Psoas muscle (tissue), 7 donors: ENCODE measurements at regions not wholly inside any gene's neighbourhood (a gene's known extent, or its start where the extent isn't known, plus 50 kb on each side); places are given as distances from the start of the nearest gene placed in this dataset.

Source experiments
- ATAC-seq, 4 donors: fragments of 200-7000 bp; cut with Tn5 transposase; one replicate each; pipeline ENCODE4 v1.9.1; 2020; ENCODE audit warnings: moderate library complexity in 3 of 4, mild to moderate bottlenecking in 2 of 4
- DNase-seq, 2 donors: peaks; one replicate each; pipeline ENCODE4 v3.0.0-alpha.2; 2020
- H3K27ac ChIP-seq: fragments of 200-600 bp; one replicate; pipeline ENCODE4 v1.8.0; 2022
- H3K27me3 ChIP-seq, 3 donors: fragments of 200-600 bp in 1 of 3; one replicate each; pipeline versions ENCODE4 v1.6.1 to v1.8.0; 2013 to 2022; ENCODE audit warnings: low read length in 2 of 3, mild to moderate bottlenecking in 2 of 3, moderate library complexity in 1 of 3; ENCODE audit not compliant: insufficient read depth in 3 of 3
- H3K36me3 ChIP-seq, 2 donors: fragments of 200-600 bp in 1 of 2; one replicate each; pipeline versions ENCODE4 v1.6.1 to v1.8.0; 2013 to 2022; ENCODE audit warnings: low read depth in 1 of 2, mild to moderate bottlenecking in 1 of 2, moderate library complexity in 1 of 2; ENCODE audit not compliant: insufficient read depth in 1 of 2
- H3K4me1 ChIP-seq: fragments of 200-600 bp; one replicate; pipeline ENCODE4 v1.8.0; 2022
- H3K4me3 ChIP-seq: fragments of 200-600 bp; one replicate; pipeline ENCODE4 v1.8.0; 2022; ENCODE audit warnings: mild to moderate bottlenecking
- H3K9me3 ChIP-seq: fragments of 200-600 bp; one replicate; pipeline ENCODE4 v1.8.0; 2022
- WGBS, 3 donors: extraction: QIAGEN DNeasy Blood & Tissue Kit; methylation state at CpG; one replicate each; pipeline versions ENCODE4 v1.1.6 to v1.1.7; 2013; 5-methylcytosine and 5-hydroxymethylcytosine counted together
- intact Hi-C, 2 donors: fragments of 100-400 bp; cut with DNase I; formaldehyde crosslinking; loops; one replicate each; pipeline versions ENCODE4 v1.11.0 to v1.14.2; 2022
- TF ChIP-seq, protein P1 (sequence below): fragments of 200-600 bp; IDR thresholded peaks from one replicate; pipeline ENCODE4 v1.8.0; 2022; ENCODE audit warnings: antibody characterized with exemption
- donor health status: healthy with polysubstance abuse.
- donor health status: DM: no; HTN: no; CAD: no; lungs with moderate emphysema.
- donor health status: Bipolar disorder and iron deficiency.
- donor health status: healthy.
- donor health status: DM: yes; HTN: yes; CAD: no.
- donor health status: DM: no; HTN: no; CAD: no.
- donor health status: DM: yes; HTN: yes; CAD: no.

- no peaks in the 10 kb centered on the region for H3K36me3 ChIP-seq
- no peaks in the 10 kb centered on the region for H3K9me3 ChIP-seq
- no peak overlapping the region for H3K27ac ChIP-seq
- H3K27me3 ChIP-seq: no peaks in the 10 kb centered on the region
- no peak overlapping the region for H3K4me3 ChIP-seq
- DNase-seq (no peak), ATAC-seq (no peak)
- TF ChIP-seq, protein P1, sequence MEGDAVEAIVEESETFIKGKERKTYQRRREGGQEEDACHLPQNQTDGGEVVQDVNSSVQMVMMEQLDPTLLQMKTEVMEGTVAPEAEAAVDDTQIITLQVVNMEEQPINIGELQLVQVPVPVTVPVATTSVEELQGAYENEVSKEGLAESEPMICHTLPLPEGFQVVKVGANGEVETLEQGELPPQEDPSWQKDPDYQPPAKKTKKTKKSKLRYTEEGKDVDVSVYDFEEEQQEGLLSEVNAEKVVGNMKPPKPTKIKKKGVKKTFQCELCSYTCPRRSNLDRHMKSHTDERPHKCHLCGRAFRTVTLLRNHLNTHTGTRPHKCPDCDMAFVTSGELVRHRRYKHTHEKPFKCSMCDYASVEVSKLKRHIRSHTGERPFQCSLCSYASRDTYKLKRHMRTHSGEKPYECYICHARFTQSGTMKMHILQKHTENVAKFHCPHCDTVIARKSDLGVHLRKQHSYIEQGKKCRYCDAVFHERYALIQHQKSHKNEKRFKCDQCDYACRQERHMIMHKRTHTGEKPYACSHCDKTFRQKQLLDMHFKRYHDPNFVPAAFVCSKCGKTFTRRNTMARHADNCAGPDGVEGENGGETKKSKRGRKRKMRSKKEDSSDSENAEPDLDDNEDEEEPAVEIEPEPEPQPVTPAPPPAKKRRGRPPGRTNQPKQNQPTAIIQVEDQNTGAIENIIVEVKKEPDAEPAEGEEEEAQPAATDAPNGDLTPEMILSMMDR: no peak
- intact Hi-C loops: no loop called here
- WGBS, 3 donors: 84 to 91% (median 88%) methylated on average over 5 of the region's 5 CpGs
- H3K4me1 ChIP-seq: no peaks in the 10 kb centered on the region
Observed at GRCh38 chr6:139638179-139638941, 263.9 kb upstream of the CITED2 start.

DNA sequence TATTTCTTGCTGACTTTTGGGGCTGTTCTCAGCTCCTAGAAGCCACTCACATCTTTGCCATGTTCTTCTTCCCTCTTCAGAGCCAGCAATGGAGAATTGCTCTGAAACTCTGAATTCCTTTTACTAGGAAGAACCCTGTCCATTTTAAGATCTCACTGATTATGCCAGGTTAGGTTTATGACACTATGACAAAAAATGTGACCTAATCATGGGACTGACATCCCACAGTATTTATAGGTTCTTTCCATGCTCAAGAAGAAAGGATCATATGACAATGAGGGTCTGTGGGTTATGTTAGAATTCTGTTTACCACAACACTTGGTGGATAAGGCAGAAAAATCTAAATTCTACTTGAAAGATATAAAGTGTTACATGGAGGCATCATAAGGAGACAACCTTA lies 263.3 kb upstream of the CITED2 start:
- ATAC-seq: no peak
- Histone ChIP-seq H3K27me3 (no peaks in the 10 kb centered on the region), H3K4me1 (no peaks in the 10 kb centered on the region), H3K9me3 (no peaks in the 10 kb centered on the region), H3K27ac (no peak overlapping the region), H3K36me3 (no peaks in the 10 kb centered on the region), H3K4me3 (no peak overlapping the region)
- intact Hi-C loops: no loop called here
- DNase-seq: no peak
- TF ChIP-seq, protein P1: no peak

- intact Hi-C loops: no loop called here
- ATAC-seq (no peak), DNase-seq (no peak)
- Histone ChIP-seq H3K4me1 (no peaks in the 10 kb centered on the region), H3K4me3 (no peak overlapping the region), H3K9me3 (no peaks in the 10 kb centered on the region), H3K36me3 (no peaks in the 10 kb centered on the region), H3K27ac (no peak overlapping the region), H3K27me3 (no peaks in the 10 kb centered on the region)
- WGBS, 3 donors: 81 to 88% (median 82%) methylated on average over 1 of the region's 1 CpG
- TF ChIP-seq, protein P1: no peak
Observed at GRCh38 chr6:139636391-139636790, 261.9 kb upstream of the CITED2 start.

DNA sequence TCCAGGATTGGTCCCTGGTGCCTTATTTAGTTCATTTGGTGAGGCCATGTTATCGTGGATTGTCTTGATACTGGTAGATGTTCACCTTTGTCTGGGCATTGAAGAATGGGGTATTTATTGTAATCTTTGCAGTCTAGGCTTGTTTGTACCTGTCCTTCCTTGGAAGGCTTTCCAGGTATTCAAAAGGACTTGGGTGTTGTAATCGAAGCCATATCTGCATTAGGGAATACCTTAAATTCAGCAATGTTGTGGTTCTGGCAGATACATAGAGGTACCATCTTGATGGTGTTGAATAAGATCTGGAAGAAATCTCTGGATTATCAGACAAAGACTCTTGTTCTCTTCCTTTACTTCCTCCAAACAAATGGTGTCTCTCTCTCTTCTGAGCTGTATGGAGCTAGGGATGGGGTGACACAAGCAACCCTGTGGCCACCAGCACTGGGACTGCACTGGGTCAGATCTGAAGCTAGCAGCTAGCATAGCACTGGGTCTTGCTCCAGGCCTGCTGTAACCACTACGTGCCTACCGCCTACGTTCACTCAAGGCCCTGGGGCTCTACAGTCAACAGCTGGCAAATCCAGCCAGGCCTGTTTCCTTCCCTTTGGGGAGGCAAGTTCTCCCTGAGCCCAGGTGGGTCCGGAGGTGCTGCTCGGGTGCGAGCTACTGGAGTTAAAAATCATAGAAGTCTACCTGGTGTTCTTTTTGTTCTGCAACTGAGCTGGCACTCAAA lies 261.1 kb upstream of the CITED2 start:
- Histone ChIP-seq H3K4me1 (no peaks in the 10 kb centered on the region), H3K36me3 (no peaks in the 10 kb centered on the region), H3K27me3 (no peaks in the 10 kb centered on the region), H3K4me3 (no peak overlapping the region), H3K9me3 (no peaks in the 10 kb centered on the region), H3K27ac (no peak overlapping the region)
- DNase-seq: no peak
- WGBS, 3 donors: 93 to 96% (median 95%) methylated on average over 8 of the region's 8 CpGs
- no peak for ATAC-seq
- intact Hi-C loops: no loop called here
- TF ChIP-seq, protein P1: no peak
